GM18499 (cell line): ENCODE measurements at regions not wholly inside any gene's neighbourhood (a gene's known extent, or its start where the extent isn't known, plus 50 kb on each side); places are given as distances from the start of the nearest gene placed in this dataset.
"Not testable (repeated sequence)": the region's sequence is repeated elsewhere in the genome, so short reads cannot be mapped to it uniquely, and the experiment has no call there.

ENCODE experiments used
- ATAC-seq: cut with Tn5 transposase; IDR thresholded peaks from one replicate; pipeline ENCODE4 v1.9.1; 2021; ENCODE audit warnings: moderate number of reproducible peaks; ENCODE audit not compliant: insufficient read depth, unreplicated experiment

DNA sequence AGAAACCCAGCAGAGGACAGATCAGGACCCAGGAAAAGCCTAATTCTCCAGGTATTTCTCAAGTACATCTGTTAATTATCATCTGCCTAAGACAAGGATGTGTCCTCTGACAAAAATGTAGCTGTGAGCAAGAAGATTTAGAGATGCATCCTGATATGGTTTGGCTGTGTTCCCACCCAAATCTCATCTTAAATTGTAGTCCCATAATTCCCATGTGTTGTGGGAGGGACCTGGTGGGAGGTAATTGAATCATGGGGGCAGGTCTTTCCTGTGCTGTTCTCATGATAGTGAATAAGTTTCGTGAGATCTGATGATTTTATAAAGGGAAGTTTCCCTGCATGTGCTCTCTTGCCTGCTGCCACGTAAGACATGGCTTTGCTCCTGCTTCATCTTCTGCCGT is 381.8 kb downstream of the BUD13 start:
- no peak for ATAC-seq

GRCh38 chr11:116388146-116388545 is 384.6 kb downstream of the BUD13 start:
- ATAC-seq: no peak

- ATAC-seq: no peak
These were observed 385.1 kb downstream of the BUD13 start for GRCh38 chr11:116387641-116388040.

DNA sequence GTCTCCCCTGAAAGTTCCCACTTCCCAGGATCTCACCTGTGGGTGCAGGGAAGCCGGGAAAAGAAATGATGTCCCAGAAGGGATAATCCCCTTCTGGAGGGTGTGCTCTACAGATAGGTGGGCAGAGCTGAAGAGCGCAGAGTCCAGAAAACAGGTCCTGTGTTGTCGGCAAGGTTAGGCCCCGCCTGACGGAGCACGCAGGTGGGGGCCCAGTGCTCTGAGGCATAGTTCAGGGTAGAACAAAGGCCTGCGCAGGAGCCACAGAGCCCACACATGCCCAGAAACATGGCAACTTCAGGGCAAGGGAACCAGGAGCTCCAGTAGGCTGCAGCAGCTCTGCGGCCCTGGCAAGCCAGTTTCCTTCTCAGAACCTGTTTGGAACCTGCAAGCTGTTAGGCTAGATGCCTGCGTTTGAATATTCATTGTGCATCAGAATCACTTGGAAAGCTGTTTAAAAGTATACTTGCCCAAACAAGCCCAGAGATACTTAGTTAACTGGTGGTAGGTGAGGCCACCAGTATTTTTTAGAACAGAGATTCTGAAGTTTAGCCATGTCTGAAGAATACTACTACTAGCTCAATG is 386.6 kb downstream of the BUD13 start:
- ATAC-seq: no peak

DNA sequence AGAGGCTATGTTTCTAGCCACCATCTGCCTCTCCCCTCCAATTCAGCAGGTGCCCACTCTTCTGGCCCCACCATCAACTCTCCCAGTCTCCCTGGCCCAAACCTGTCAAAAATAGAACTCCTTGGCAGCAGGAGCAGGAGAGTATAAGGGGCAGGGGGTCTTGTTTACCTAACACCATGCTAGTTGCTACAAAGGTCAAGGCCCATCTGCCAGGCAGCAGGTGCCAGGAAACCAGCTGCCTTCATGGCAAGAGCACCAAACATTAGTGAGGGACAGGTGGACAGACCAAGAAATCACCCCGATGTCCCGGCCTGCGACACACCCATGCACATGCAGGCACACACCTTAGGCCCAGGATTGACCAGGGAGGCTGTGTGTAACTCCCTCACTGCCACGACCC is 387.9 kb downstream of the BUD13 start:
- ATAC-seq: no peak

GRCh38 chr11:116384407-116384806 is 388.4 kb downstream of the BUD13 start:
- no peak for ATAC-seq

GRCh38 chr11:116379185-116379828 is 393.5 kb downstream of the BUD13 start:
- no peak for ATAC-seq

DNA sequence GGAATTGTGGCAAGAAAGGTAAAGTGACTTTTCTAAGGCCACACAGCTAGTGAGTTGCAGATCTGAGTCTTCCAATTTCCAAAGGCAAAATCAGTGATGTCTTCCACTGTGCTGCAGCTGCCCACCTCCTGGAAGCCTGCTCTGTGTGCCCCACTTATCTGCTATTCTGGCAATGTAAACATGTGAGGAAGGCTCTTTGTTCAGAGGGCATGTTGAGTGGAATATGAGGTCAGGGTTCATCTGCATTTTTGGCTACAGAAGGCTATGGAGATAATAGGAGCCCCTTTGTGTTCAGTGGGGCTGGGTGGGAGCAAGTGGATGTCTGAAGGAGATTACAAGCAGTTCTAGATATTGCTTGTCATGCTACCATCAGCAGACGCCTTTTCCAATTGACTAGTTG is 396.2 kb downstream of the BUD13 start:
- ATAC-seq: no peak

- ATAC-seq: no peak
These were observed 396.7 kb downstream of the BUD13 start for GRCh38 chr11:116376054-116376453.

- no peak for ATAC-seq
These were observed 397.6 kb downstream of the BUD13 start for GRCh38 chr11:116375221-116375620.

- no peak for ATAC-seq
These were observed 398.7 kb downstream of the BUD13 start for GRCh38 chr11:116374085-116374484.

- no peak for ATAC-seq
These were observed 399.5 kb downstream of the BUD13 start for GRCh38 chr11:116373104-116373944.

DNA sequence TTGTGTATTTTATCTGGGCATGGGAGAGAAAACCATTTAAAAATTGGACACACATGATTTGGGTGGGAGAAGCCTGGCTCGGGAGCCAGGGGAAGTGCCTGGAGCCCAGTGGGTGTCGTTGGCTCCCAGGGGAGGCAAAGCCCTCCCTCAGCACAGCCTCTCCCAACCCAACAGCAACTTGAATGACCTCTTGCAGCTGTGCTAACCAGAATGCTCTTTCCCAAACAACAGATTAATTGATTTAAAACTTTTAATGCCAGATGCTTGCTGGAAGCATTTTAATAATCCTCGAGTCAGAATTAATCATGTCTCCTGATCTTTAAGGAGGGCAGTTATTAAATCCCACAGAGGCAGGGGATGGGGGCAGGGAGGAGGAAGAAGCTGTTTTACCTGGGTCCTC is 401.6 kb downstream of the BUD13 start:
- no peak for ATAC-seq

- no peak for ATAC-seq
These were observed 404.0 kb downstream of the BUD13 start for GRCh38 chr11:116368784-116369183.

DNA sequence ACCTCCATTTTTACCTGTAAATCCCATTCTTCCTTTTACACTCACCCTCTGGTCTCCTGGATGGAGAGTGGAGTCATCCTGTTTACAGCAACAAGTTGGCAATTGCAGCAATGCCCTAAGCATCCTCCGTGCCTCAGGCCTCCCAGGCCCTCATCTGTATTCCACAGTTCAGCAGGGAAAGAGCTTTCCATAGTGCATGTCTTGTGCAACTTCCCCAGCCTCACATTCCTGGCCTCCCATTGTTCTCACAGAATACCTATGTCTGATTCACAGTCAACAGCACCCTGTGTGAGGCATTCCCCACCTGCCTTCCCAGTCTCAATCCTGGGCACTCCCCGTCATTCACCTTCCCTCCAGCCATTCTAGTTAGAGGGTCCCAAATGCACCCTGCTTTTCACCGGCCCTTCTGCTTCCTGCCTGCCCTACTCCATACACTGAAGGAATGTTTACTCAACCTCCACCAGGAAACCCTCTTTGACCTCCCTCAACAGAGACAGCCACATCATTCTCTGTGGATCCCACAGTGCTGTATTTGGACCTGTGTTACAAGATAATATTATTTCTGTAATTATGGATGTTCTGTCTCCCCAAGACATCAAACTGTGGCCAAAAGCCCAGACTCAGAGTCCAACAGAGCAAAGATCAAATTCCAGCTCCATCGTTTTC is 405.7 kb downstream of the BUD13 start:
- ATAC-seq: no peak

DNA sequence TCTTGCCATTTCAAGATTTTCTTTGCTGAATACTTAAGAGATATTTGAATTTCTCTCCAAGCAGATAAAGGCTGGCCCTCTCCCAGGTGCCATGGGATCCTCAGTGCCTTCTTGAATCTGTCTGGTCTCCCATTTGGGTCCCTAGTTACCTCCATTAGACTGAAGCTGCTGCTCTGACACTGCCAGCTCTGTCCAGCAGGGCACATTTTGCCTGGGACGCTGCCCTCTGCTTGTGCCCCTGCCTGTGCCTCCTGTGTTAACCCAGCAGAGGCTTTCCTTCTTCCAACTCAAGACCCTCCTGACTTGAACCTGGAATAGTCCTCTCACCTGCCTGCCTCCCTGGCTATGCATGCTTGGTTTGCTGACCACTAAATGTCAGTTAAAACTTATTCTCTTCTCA is 406.3 kb downstream of the BUD13 start:
- ATAC-seq: no peak

GRCh38 chr11:116364925-116365324 is 407.9 kb downstream of the BUD13 start:
- ATAC-seq: not testable (repeated sequence)

GRCh38 chr11:116364348-116364747 is 408.4 kb downstream of the BUD13 start:
- no peak for ATAC-seq

DNA sequence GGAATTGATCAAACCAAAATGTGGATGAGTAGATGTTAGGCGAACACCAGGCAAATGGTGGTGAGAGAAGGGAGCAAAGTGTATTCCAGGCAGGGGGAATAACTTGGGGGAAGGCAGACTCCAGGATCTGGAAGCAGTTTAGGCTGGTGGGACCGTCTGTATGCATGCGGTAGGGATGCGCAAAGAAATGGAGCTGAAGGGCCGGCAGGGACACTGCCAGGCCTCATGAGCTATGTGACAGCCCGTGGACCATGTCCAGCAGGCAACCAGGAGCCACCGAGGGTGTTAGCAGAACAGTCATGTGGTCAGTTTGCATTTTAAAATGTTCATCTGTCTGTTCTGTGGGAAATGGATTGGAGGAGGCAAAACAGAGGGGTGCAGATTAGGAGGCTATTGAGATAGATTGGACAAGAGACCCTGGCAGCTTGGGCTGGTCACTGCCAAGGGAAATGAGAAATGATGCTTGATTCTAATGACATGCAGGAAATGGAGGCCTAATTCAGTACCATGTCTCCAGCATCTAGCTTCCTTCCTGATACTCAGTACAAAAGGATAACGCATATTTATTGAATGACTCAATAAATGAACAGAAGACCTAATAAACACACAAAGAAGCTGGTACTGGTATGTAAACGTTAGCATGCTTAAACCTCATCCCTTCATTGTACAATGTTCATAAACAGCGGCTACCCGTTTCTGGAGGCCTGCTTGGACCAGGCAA is 412.4 kb downstream of the BUD13 start:
- no peak for ATAC-seq

DNA sequence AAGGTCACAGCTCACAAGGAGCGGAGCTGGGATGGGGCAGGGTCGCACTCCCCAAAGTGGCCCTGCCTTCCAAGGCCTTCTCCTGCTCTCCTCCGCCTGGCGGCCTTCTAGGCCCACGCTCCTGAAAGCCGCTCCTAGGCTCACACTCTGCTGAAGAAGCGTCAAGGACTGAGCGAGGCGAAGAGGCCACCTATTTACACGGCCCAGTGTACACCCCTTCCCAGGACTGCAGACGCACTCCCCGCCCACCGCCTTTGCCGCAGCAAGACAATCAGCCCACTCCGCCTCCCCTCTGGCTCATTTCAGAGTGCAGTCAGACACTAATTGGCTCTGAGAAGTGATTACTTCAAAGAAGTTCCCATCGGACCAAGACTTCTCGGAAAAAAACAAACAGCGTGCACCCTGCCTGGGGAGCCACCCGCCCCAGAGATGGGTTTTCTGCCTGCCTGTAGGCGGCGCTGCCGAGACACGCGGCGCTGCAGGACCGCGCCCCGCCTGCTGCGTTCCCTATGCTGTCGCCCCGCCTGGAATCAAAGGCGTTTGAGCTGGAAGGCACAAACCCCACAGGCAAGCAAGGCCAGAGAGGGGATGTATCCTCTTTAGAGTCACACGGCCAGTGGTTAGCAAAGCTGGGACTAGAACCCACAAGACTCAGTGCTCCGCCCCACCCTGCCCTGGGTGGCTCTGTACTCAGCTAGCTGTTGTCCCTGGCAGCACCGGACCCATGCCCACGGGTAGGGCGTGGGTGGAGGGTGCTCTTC is 414.8 kb downstream of the BUD13 start:
- no peak for ATAC-seq
